ENCODE measurements at regions not wholly inside any gene's neighbourhood (a gene's known extent, or its start where the extent isn't known, plus 50 kb on each side); places are given as distances from the start of the nearest gene placed in this dataset.

- no peaks in the 10 kb centered on the region for H3K36me3 Mint-ChIP-seq
- H3K4me1 ChIP-seq (ENCODE audit: control insufficient read depth in 1 of 2, insufficient read depth in 2 of 2, low read length in 2 of 2) = no peaks in the 10 kb centered on the region
- H3K27me3 Mint-ChIP-seq (ENCODE audit: low read depth in 3 of 3) = peaks cover 0 to 3% (median 0%) of the 10 kb centered on the region in 3 donors
- peaks cover 0 to 7% (median 4%) of the 10 kb centered on the region in 7 donors for H3K9me3 Mint-ChIP-seq
- no peak overlapping the region for H3K4me2 ChIP-seq (replicated peaks; ENCODE audit: extremely low read depth, low read length, poor library complexity, severe bottlenecking)
- no peak overlapping the region for H3K27ac ChIP-seq (ENCODE audit: low read depth in 1 of 2, low read length in 2 of 2)
- no peaks in the 10 kb centered on the region for H3K27me3 ChIP-seq (ENCODE audit: control insufficient read depth in 2 of 2, insufficient read depth in 2 of 2, low read length in 2 of 2)
- WGBS (ENCODE audit: insufficient coverage) = no CpG with 5 or more reads among the region's 2 CpGs
- H4K20me1 ChIP-seq (ENCODE audit: insufficient read depth, low read length) = no peaks in the 10 kb centered on the region
- no peak overlapping the region for H3K4me3 ChIP-seq (replicated peaks in 1 of 3; ENCODE audit: low read depth in 2 of 3, low read length in 3 of 3)
- H3K4me1 Mint-ChIP-seq = no peaks in the 10 kb centered on the region
- no peak for TF ChIP-seq CTCF (IDR thresholded peaks at IDR 0.05)
- intact Hi-C loops (cut with micrococcal nuclease) = no loop called here
- no peaks in the 10 kb centered on the region for H3K79me2 ChIP-seq (ENCODE audit: insufficient read depth, low read length)
- no peaks in the 10 kb centered on the region for H3K9me3 ChIP-seq (replicated peaks in 1 of 2; ENCODE audit: control insufficient read depth in 1 of 2, insufficient read depth in 1 of 2, low read length in 2 of 2)
- no peak for DNase-seq
- H3K27ac Mint-ChIP-seq = no peak overlapping the region
- H3K4me3 Mint-ChIP-seq = no peak overlapping the region
- no peaks in the 10 kb centered on the region for H3K36me3 ChIP-seq (replicated peaks in 1 of 2; ENCODE audit: control insufficient read depth in 1 of 2, insufficient read depth in 2 of 2, low read length in 2 of 2)
- H2AFZ ChIP-seq (ENCODE audit: insufficient read depth, low read depth, low read length, poor library complexity, severe bottlenecking) = no peak overlapping the region
- H3K9ac ChIP-seq (ENCODE audit: insufficient read depth, low read length, poor library complexity, severe bottlenecking) = no peak overlapping the region
These were observed 105.5 kb upstream of the FERMT1 start for GRCh38 chr20:6228302-6228843.

- no peak overlapping the region for H2AFZ ChIP-seq (ENCODE audit: insufficient read depth, low read depth, low read length, poor library complexity, severe bottlenecking)
- no peak overlapping the region for H3K9ac ChIP-seq (ENCODE audit: insufficient read depth, low read length, poor library complexity, severe bottlenecking)
- H3K9me3 ChIP-seq (replicated peaks in 1 of 2; ENCODE audit: control insufficient read depth in 1 of 2, insufficient read depth in 1 of 2, low read length in 2 of 2) = peaks cover 0 to 5% of the 10 kb centered on the region in 2 donors
- no peak overlapping the region for H3K4me2 ChIP-seq (replicated peaks; ENCODE audit: extremely low read depth, low read length, poor library complexity, severe bottlenecking)
- Mint-ChIP-seq H3K36me3 (no peaks in the 10 kb centered on the region), H3K27ac (no peak overlapping the region), H3K4me3 (no peak overlapping the region), H3K9me3 (peaks cover 6 to 14% (median 10%) of the 10 kb centered on the region in 7 donors), H3K27me3 (ENCODE audit: low read depth in 3 of 3) (peaks cover 3 to 4% (median 4%) of the 10 kb centered on the region in 3 donors), H3K4me1 (no peaks in the 10 kb centered on the region)
- TF ChIP-seq CTCF (IDR thresholded peaks at IDR 0.05) = no peak
- no peaks in the 10 kb centered on the region for H4K20me1 ChIP-seq (ENCODE audit: insufficient read depth, low read length)
- H3K27ac ChIP-seq (ENCODE audit: low read depth in 1 of 2, low read length in 2 of 2) = no peak overlapping the region
- no peaks in the 10 kb centered on the region for H3K36me3 ChIP-seq (replicated peaks in 1 of 2; ENCODE audit: control insufficient read depth in 1 of 2, insufficient read depth in 2 of 2, low read length in 2 of 2)
- H3K27me3 ChIP-seq (ENCODE audit: control insufficient read depth in 2 of 2, insufficient read depth in 2 of 2, low read length in 2 of 2) = no peaks in the 10 kb centered on the region
- H3K4me3 ChIP-seq (replicated peaks in 1 of 3; ENCODE audit: low read depth in 2 of 3, low read length in 3 of 3) = no peak overlapping the region
- H3K79me2 ChIP-seq (ENCODE audit: insufficient read depth, low read length) = no peaks in the 10 kb centered on the region
- H3K4me1 ChIP-seq (ENCODE audit: control insufficient read depth in 1 of 2, insufficient read depth in 2 of 2, low read length in 2 of 2) = no peaks in the 10 kb centered on the region
- DNase-seq = no peak
- 96% methylated on average over 4 of the region's 22 CpGs for WGBS (ENCODE audit: insufficient coverage)
- intact Hi-C loops (cut with micrococcal nuclease) = no loop called here
These were observed 90.5 kb upstream of the FERMT1 start for GRCh38 chr20:6213311-6213710.

Measured in CD14-positive monocyte (primary cell).